HG03442 (cell line): ENCODE measurements at regions not wholly inside any gene's neighbourhood (a gene's known extent, or its start where the extent isn't known, plus 50 kb on each side); places are given as distances from the start of the nearest gene placed in this dataset.
A peak's percentile ranks its signal among the peaks of the same experiment; 100 is the strongest.

ENCODE experiments used
- ATAC-seq: cut with Tn5 transposase; IDR thresholded peaks from one replicate; pipeline ENCODE4 v1.9.1; 2021; ENCODE audit warnings: mild to moderate bottlenecking, moderate library complexity; ENCODE audit not compliant: unreplicated experiment

GRCh38 chr4:22220965-22221364 lies 272.4 kb upstream of the KCNIP4 start:
- no peak for ATAC-seq

- no peak for ATAC-seq
Observed at GRCh38 chr4:22217480-22217879, 268.9 kb upstream of the KCNIP4 start.

- no peak for ATAC-seq
Observed at GRCh38 chr4:22216278-22216677, 267.7 kb upstream of the KCNIP4 start.

DNA sequence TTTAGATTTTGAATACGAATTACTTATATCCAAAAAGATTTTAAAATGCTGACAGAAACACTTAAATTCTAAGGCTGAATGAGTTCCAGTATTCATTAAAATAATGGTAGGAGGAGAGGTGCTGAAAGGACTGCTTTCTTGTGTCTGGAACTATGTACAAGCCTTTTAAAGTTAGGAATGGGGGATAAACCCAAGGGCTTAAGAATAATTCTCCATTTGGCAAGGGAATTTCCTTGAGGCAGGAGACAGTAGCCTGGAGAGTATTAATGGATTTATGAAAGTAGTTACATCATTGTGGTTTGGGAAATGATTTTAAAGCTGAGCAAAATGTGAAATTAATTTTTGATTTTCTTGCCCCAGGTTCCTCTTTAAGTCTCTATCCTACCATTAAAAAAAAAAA lies 266.5 kb upstream of the KCNIP4 start:
- no peak for ATAC-seq

DNA sequence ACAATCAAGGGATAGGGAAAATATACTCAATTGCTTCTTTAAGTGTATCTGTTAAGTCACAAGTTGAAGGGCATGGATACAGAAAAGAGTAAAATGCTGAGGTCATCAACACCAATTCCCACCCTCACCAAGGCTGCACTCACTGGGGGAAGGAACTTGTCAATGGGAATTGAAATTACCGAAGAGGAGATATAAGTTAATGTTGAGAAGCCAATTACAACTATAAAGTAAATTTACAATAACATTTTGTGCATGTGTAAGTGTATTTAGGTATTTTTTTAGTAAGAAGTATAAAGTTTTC lies 255.1 kb upstream of the KCNIP4 start:
- ATAC-seq, result no peak

- no peak for ATAC-seq
Observed at GRCh38 chr4:22202975-22203710, 254.6 kb upstream of the KCNIP4 start.

GRCh38 chr4:22202246-22202974 lies 253.8 kb upstream of the KCNIP4 start:
- ATAC-seq, result no peak

DNA sequence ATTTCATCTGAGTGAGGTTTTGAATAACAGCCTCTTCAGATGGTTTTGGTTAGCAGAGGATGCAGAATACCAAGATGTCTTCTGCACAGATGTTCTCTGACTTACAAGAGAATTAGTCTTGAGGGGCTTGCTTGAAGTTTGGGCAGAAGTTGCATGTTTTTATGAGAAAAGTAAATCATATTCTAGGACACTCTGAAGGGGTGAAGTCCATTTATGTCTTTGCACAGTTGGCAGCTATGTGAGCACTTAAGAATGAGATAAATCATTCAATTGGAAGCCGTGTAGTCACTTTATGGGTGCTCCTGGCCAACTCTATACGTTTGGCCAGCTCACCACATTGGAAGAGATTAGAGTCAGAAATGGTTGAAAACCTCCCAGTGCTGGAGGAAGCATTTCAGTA lies 252.7 kb upstream of the KCNIP4 start:
- no peak for ATAC-seq

- ATAC-seq, result no peak
Observed at GRCh38 chr4:22196551-22196950, 248.0 kb upstream of the KCNIP4 start.

DNA sequence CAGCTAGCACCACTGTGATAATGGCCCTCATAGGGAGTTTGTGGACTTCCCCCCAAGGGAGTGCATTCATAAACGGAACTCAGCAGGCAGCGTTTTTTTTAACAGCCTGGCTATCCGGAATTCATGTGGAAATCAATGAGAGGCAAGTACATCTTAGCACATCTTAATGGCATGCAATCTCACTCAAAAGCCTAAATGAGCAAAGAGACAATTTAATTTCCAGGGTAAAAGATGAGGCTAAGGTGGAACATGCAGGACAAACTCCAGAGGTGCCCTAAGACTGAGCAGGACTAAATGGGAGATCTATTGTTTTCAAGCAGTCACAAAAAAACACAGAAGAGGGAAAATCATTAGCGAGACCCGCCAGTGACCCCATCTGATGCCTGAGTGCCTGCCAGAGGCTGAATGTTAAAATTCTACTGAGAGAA lies 243.5 kb upstream of the KCNIP4 start:
- ATAC-seq, result no peak

GRCh38 chr4:22191565-22191964 lies 243.0 kb upstream of the KCNIP4 start:
- no peak for ATAC-seq

- ATAC-seq, result no peak
Observed at GRCh38 chr4:22190855-22191254, 242.3 kb upstream of the KCNIP4 start.

GRCh38 chr4:22187203-22187820 lies 238.7 kb upstream of the KCNIP4 start:
- no peak for ATAC-seq

DNA sequence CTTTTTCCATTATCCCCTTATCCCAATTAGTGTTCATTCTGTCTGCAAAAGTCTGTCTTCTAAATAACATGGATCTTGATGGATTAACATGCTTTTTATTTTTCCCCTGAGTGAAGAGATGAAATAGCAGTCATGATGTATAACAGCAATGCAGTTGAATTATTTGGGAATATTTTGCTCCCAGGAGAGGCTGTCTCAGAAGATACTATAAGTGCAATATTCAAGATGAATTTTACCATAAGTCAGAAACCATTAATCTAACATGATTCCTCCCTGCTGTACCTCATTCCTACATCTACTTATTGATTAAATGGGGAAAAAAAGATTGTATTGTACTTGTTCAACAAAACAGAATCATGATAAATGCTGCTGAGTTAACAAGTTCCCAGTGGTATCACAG lies 233.2 kb upstream of the KCNIP4 start:
- ATAC-seq, result no peak

- ATAC-seq, result no peak
Observed at GRCh38 chr4:22179124-22179874, 230.7 kb upstream of the KCNIP4 start.

DNA sequence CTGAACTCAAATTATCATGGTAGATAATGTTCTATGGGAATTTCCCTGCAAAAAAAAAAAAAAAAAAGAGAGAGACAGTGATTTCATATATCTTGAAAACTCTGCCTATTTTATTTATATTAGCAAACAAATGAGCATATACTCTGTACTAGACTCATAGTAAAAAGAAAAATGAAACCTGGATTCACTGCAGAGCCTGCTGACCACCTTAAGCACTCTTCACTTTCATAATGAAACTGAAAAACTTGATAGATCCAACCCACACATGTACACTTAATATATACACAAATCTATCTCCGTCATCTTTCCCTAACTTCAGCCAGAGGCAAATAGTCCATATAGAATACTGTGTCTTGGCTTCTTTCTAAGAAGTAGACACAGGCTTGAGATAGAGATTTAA lies 226.1 kb upstream of the KCNIP4 start:
- peak; percentile 52 for ATAC-seq

DNA sequence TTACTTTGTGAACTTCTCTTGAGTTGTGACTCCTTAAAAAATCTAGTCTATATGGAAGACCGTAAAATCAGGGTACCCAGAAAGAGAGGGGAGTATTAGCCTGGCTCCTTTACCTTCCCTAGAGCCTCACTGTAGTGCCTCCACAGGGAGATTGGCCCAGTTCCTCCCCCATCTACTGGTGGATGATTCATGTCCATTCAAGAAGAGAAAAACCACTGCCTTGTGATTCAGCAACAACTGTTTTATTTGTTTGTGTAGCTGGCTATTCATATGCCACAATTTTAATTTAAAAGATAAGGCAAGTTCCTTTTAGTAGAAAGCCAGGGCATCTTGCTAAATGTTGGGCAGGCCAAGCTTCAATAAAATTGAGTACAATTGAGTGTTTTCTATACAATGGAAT lies 221.8 kb upstream of the KCNIP4 start:
- no peak for ATAC-seq

DNA sequence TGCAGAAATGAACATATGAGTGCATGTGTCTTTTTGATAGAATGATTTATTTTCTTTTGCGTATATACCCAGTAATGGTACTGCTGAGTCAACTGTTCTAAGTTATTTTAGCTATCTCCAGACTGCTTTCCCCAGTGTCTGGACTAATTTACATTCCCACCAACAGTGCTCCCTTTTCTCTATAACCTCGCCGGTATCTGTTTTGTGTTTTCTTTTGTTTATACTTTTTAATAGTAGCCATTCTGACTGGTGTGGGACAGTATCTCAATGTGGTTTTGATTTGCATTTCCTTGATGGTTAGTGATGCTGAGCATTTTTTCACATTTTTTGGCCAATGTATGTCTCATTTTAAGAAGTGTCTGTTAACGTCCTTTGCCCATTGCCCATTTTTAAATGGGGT lies 218.6 kb upstream of the KCNIP4 start:
- ATAC-seq, result no peak

DNA sequence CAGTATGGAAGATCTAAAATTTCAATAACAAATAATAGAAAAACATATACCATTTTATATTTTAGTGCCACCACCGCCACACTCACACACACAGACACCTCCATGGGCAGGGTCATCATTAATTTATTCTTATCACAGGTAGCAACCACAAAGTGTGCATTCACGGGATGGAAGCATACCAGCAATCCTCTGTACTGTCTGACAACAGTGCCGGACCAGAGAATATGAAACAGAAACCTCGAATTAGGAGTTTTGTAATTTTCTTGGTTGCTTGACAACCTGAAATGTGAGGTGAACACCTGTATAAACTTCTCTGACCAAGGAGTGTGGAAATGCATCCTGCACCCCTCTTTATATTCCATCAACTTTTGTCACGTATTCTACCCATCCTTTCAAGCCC lies 213.9 kb upstream of the KCNIP4 start:
- no peak for ATAC-seq

DNA sequence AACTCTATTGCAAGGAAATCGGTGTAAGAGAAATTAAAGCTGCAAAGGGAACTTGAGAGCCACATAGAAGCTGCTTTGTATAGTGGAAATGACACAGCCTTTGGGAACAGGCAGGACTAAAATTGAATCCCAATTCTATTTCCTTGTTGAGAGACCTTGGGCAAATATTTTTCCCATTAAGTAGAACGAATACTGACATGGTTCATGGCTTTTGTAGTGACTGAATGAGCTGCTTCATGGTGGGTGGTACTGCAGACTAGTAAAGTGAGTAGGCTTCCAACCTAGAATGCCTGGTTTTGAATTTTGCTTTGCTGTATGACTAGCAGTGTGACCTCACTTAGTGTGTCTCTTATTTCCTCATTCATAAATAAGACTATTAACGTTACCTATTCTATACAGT lies 182.2 kb upstream of the KCNIP4 start:
- ATAC-seq, result no peak

DNA sequence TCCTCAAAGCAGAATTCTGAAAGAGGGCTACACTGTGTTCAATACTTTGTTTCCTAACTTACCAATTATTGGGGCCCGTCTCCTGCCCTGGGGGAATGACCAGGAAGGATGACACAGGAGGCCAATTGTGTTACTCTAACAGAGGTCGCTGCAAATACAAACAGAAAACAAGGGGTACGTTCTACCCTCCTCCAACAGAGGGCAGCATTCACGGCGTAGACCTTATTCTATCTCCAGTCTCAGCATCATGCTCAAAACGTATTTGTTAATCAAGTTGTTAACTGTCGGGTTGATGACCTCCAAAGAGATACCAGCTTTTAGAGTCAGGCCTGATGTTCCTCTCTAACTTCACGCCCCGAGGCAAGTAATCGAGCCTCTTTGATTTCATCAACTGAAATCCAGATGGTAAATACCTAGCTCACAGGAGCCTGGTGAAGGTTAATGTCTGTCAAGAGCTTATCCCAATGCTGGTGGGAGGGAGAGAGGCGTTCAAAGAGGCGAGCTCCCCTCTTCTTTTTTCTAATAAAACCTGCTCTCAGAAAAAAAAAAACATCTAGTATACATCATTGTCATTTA lies 181.0 kb upstream of the KCNIP4 start:
- ATAC-seq, result no peak
